GM12878 (cell line): ENCODE measurements at regions not wholly inside any gene's neighbourhood (a gene's known extent, or its start where the extent isn't known, plus 50 kb on each side); places are given as distances from the start of the nearest gene placed in this dataset.

Experiments used
- ATAC-seq: fragments of 200-7000 bp; cut with Tn5 transposase; 3 replicates; pipeline ENCODE4 v1.9.1; 2020; ENCODE audit warnings: mild to moderate bottlenecking, moderate library complexity
- BruUV-seq: library from RNA; stranded (reverse); fragments of 400-500 nt; replicated peaks from 2 replicates; lab custom pipeline; 2021; lab: Mats Ljungman, UMichigan
- CTCF ChIA-PET: fragments of 300-600 bp; sonication (Branson Sonifier 250); formaldehyde crosslinking; extraction: SDS; loops from one replicate; lab custom pipeline; 2021; ENCODE audit warnings: inconsistent platforms; lab: Yijun Ruan, JAX
- POLR2A ChIA-PET: fragments of 350-600 bp; formaldehyde crosslinking; extraction: SDS; loops from one replicate; lab custom pipeline; 2021; ENCODE audit warnings: inconsistent platforms; lab: Charles Lee
- RAD21 ChIA-PET: fragments of 300-600 bp; sonication (Branson Sonifier 250); formaldehyde crosslinking; loops from one replicate; lab custom pipeline; 2023; ENCODE audit warnings: antibody characterized with exemption; ENCODE audit not compliant: unreplicated experiment; lab: Charles Lee
- SMC1A ChIA-PET: fragments of 300-600 bp; sonication (Branson Sonifier 250); formaldehyde crosslinking; loops from one replicate; lab custom pipeline; 2023; ENCODE audit not compliant: unreplicated experiment, uncharacterized antibody; lab: Charles Lee
- DNase-seq: peaks from one replicate; pipeline ENCODE4 v3.0.0-alpha.2; 2011; ENCODE audit warnings: low read depth, low spot score
- FAIRE-seq: peaks from 3 replicates; lab custom pipeline; 2011; peaks lifted over from hg19 to GRCh38; lab: Jason Lieb, UNC
- H2AFZ ChIP-seq: 2 replicates; pipeline ENCODE4 v1.6.0; 2011; ENCODE audit warnings: low read depth, low read length, control low read depth; ENCODE audit not compliant: control insufficient read depth
- H3K27ac ChIP-seq: 2 replicates; pipeline ENCODE4 v1.5.1; 2011; ENCODE audit warnings: control low read depth; ENCODE audit not compliant: control insufficient read depth, insufficient read depth
- H3K27me3 ChIP-seq, 2 experiments: replicated peaks in 1 of 2; 2 replicates each; pipeline versions ENCODE4 v1.6.0 to v1.6.1; 2011; ENCODE audit warnings: low read length in 1 of 2; ENCODE audit not compliant: control insufficient read depth in 2 of 2, insufficient read depth in 2 of 2
- H3K36me3 ChIP-seq, 2 experiments: 2 replicates each; pipeline ENCODE4 v1.5.1; 2011; ENCODE audit warnings: low read length in 1 of 2; ENCODE audit not compliant: control insufficient read depth in 2 of 2, insufficient read depth in 2 of 2
- H3K4me1 ChIP-seq: 2 replicates; pipeline ENCODE4 v1.6.1; 2011; ENCODE audit warnings: mild to moderate bottlenecking, low read length, moderate library complexity, mixed read lengths; ENCODE audit not compliant: control insufficient read depth, insufficient read depth
- H3K4me2 ChIP-seq: 2 replicates; pipeline ENCODE4 v1.6.0; 2011; ENCODE audit warnings: control low read depth; ENCODE audit not compliant: control insufficient read depth, insufficient read depth
- H3K4me3 ChIP-seq: fragments of 200-600 bp; sonication (generic); 2 replicates; pipeline ENCODE4 v1.5.1; 2016
- H3K79me2 ChIP-seq: 2 replicates; pipeline ENCODE4 v1.6.0; 2011; ENCODE audit warnings: low read length; ENCODE audit not compliant: control insufficient read depth, insufficient read depth
- H3K9ac ChIP-seq: 2 replicates; pipeline ENCODE4 v1.8.0; 2011; ENCODE audit warnings: low read length, control low read depth, mixed read lengths; ENCODE audit not compliant: control insufficient read depth, insufficient read depth
- H3K9me3 ChIP-seq: replicated peaks from 3 replicates; pipeline ENCODE4 v1.5.1; 2011; ENCODE audit warnings: mild to moderate bottlenecking, low read length; ENCODE audit not compliant: control insufficient read depth, insufficient read depth
- H4K20me1 ChIP-seq: 2 replicates; pipeline ENCODE4 v1.6.0; 2011; ENCODE audit not compliant: control insufficient read depth, insufficient read depth
- BCL3 ChIP-seq: IDR thresholded peaks from 2 replicates; pipeline ENCODE4 v1.6.1; 2011; ENCODE audit warnings: borderline replicate concordance, low read depth, mild to moderate bottlenecking, moderate library complexity, low read length; ENCODE audit not compliant: insufficient read depth, poor library complexity, severe bottlenecking
- CREB1 ChIP-seq: IDR thresholded peaks from 2 replicates; pipeline ENCODE4 v1.6.1; 2012; ENCODE audit warnings: low read depth, mild to moderate bottlenecking, inconsistent platforms
- EGR1 ChIP-seq, 2 experiments: IDR thresholded peaks; 1 replicate in 1 of 2; 2 replicates in 1 of 2; pipeline ENCODE4 v1.6.1; 2011 to 2012; ENCODE audit warnings: low read depth in 2 of 2, low read length in 2 of 2, borderline replicate concordance in 1 of 2, mild to moderate bottlenecking in 1 of 2, moderate library complexity in 1 of 2
- EZH2 ChIP-seq: IDR thresholded peaks from 2 replicates; pipeline ENCODE4 v1.6.1; 2012; ENCODE audit warnings: low read depth, mild to moderate bottlenecking, control low read depth, inconsistent platforms, low read length, borderline replicate concordance; ENCODE audit not compliant: control insufficient read depth
- FOXK2 ChIP-seq: fragments of 450-650 bp; IDR thresholded peaks from 2 replicates; pipeline ENCODE4 v1.6.1; 2017; ENCODE audit warnings: mild to moderate bottlenecking, moderate library complexity
- GATAD2B ChIP-seq: fragments of 450-650 bp; conservative IDR thresholded peaks from 2 replicates; pipeline ENCODE4 v1.6.1; 2017; ENCODE audit warnings: low read depth, mild to moderate bottlenecking, moderate library complexity
- IRF5 ChIP-seq: fragments of 450-650 bp; IDR thresholded peaks from 2 replicates; pipeline ENCODE4 v1.6.1; 2017; ENCODE audit warnings: borderline replicate concordance
- JUND ChIP-seq: IDR thresholded peaks from 2 replicates; pipeline ENCODE4 v1.6.1; 2012; ENCODE audit warnings: low read depth, mild to moderate bottlenecking, low read length, improper control_type of control experiment, moderate library complexity
- LARP7 ChIP-seq: fragments of 450-650 bp; IDR thresholded peaks from 2 replicates; pipeline ENCODE4 v1.6.1; 2017; ENCODE audit warnings: mild to moderate bottlenecking
- MYB ChIP-seq: fragments of 150-350 bp; IDR thresholded peaks from 2 replicates; pipeline ENCODE4 v1.6.1; 2014; ENCODE audit warnings: mild to moderate bottlenecking, low read depth, low read length, borderline replicate concordance
- NBN ChIP-seq: fragments of 450-650 bp; IDR thresholded peaks from 2 replicates; pipeline ENCODE4 v1.6.1; 2016
- PAX8 ChIP-seq: fragments of 450-650 bp; IDR thresholded peaks from 2 replicates; pipeline ENCODE4 v1.6.1; 2017; ENCODE audit warnings: mild to moderate bottlenecking, moderate library complexity
- PKNOX1 ChIP-seq: fragments of 450-650 bp; IDR thresholded peaks from 2 replicates; pipeline ENCODE4 v1.6.1; 2016; ENCODE audit warnings: mild to moderate bottlenecking
- POLR2AphosphoS2 ChIP-seq: IDR thresholded peaks from 2 replicates; pipeline ENCODE4 v1.6.1; 2011; ENCODE audit warnings: low read depth, mild to moderate bottlenecking, low read length, improper control_type of control experiment, moderate library complexity
- SMC3 ChIP-seq: IDR thresholded peaks from 2 replicates; pipeline ENCODE4 v1.6.1; 2011; ENCODE audit warnings: low read length, improper control_type of control experiment, borderline replicate concordance
- SP1 ChIP-seq: IDR thresholded peaks from one replicate; pipeline ENCODE4 v1.6.1; 2011; ENCODE audit warnings: low read depth, low read length
- SREBF1 ChIP-seq: IDR thresholded peaks from 2 replicates; pipeline ENCODE4 v1.6.1; 2012; ENCODE audit warnings: mild to moderate bottlenecking, low read length
- SUZ12 ChIP-seq: fragments of 200-600 bp; sonication (generic); IDR thresholded peaks from one replicate; pipeline ENCODE4 v1.6.1; 2018; ENCODE audit warnings: antibody characterized with exemption, mild to moderate bottlenecking; ENCODE audit not compliant: unreplicated experiment
- TARDBP ChIP-seq: IDR thresholded peaks from 2 replicates; pipeline ENCODE4 v1.6.1; 2016; ENCODE audit warnings: borderline replicate concordance
- WGBS: methylation state at CpG from one replicate; pipeline ENCODE4 v1.1.6; 2016; ENCODE audit warnings: low lambda C conversion rate; ENCODE audit not compliant: insufficient replicate concordance, insufficient coverage; ENCODE audit errors: missing lambda C conversion rate; 5-methylcytosine and 5-hydroxymethylcytosine counted together
- in situ Hi-C: fragments of 300-500 bp; cut with MboI; formaldehyde crosslinking; loops from 9 replicates; pipeline ENCODE4 v1.14.3; 2018; ENCODE audit warnings: mixed read lengths
- intact Hi-C: fragments of 100-400 bp; cut with micrococcal nuclease; formaldehyde crosslinking; loops from one replicate; pipeline ENCODE4 v1.14.2; 2022; ENCODE audit not compliant: unreplicated experiment

GRCh38 chr10:127798111-127798510, 61.1 kb downstream of the FOXI2 start:
- no peak overlapping the region for H3K27ac ChIP-seq
- H3K4me2 ChIP-seq = no peak overlapping the region
- no TSS peak for BruUV-seq
- no peak for DNase-seq
- H3K9ac ChIP-seq = no peak overlapping the region
- H3K36me3 ChIP-seq = no peaks in the 10 kb centered on the region
- ChIA-PET SMC1A (no interaction called here), CTCF (no interaction called here), RAD21 (no interaction called here), POLR2A (no interaction called here)
- no peak overlapping the region for H3K4me3 ChIP-seq
- intact Hi-C loops (no loop called here), in situ Hi-C loops (no loop called here)
- no peak overlapping the region for H2AFZ ChIP-seq
- no peaks in the 10 kb centered on the region for H3K9me3 ChIP-seq
- no peaks in the 10 kb centered on the region for H4K20me1 ChIP-seq
- no peak for ATAC-seq
- no peaks in the 10 kb centered on the region for H3K4me1 ChIP-seq
- TF ChIP-seq JUND (no peak), FOXK2 (no peak), SREBF1 (no peak), SP1 (no peak), TARDBP (no peak), MYB (no peak), SUZ12 (no peak), NBN (no peak), LARP7 (no peak), PAX8 (no peak), SMC3 (no peak), EZH2 (no peak), IRF5 (no peak), GATAD2B (no peak), BCL3 (no peak), POLR2AphosphoS2 (no peak), PKNOX1 (no peak), CREB1 (no peak), EGR1 (IDR thresholded peaks at IDR 0.05; ENCODE audit: borderline replicate concordance in 1 of 2, low read depth in 2 of 2, low read length in 2 of 2) (no peak)
- H3K79me2 ChIP-seq = no peaks in the 10 kb centered on the region
- no peak for FAIRE-seq
- no peaks in the 10 kb centered on the region for H3K27me3 ChIP-seq
- 1% methylated on average over 6 of the region's 6 CpGs for WGBS
